LNCAP (cell line): ENCODE measurements at regions not wholly inside any gene's neighbourhood (a gene's known extent, or its start where the extent isn't known, plus 50 kb on each side); places are given as distances from the start of the nearest gene placed in this dataset.

Experiments used
- TF ChIP-seq, protein P1 (sequence below): fragments of 450-650 bp; IDR thresholded peaks from 2 replicates; pipeline ENCODE4 v1.5.1; 2017; ENCODE audit warnings: mild to moderate bottlenecking

DNA sequence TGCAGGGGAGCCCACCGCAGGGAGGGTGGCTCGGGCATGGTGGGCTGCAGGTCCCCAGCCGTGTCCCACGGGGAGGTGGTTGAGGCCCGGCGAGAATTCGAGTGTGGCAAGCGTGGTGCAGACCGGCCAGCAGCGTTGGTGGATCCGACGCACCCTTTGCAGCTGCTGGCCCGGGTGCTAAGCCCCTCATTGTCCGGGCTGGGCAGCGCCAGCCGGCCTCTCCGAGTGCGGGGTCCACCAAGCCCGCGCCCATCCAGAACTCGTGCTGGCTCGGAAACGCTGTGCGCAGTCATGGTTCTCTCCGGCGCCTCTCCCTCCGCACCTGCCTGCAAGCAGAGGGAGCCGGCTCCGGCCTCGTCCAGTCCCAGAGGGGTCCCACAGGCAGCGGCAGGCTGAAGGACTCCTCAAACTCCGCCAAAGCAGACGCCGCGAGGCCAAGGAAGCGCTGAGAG, 177.0 kb upstream of the SLC35G4 start:
- TF ChIP-seq, protein P1, sequence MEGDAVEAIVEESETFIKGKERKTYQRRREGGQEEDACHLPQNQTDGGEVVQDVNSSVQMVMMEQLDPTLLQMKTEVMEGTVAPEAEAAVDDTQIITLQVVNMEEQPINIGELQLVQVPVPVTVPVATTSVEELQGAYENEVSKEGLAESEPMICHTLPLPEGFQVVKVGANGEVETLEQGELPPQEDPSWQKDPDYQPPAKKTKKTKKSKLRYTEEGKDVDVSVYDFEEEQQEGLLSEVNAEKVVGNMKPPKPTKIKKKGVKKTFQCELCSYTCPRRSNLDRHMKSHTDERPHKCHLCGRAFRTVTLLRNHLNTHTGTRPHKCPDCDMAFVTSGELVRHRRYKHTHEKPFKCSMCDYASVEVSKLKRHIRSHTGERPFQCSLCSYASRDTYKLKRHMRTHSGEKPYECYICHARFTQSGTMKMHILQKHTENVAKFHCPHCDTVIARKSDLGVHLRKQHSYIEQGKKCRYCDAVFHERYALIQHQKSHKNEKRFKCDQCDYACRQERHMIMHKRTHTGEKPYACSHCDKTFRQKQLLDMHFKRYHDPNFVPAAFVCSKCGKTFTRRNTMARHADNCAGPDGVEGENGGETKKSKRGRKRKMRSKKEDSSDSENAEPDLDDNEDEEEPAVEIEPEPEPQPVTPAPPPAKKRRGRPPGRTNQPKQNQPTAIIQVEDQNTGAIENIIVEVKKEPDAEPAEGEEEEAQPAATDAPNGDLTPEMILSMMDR: no peak

- TF ChIP-seq, protein P1: no peak
Measured at GRCh38 chr18:11429876-11430275, 179.5 kb upstream of the SLC35G4 start.

- TF ChIP-seq, protein P1: no peak
Measured at GRCh38 chr18:11425211-11425610, 184.2 kb upstream of the SLC35G4 start.

DNA sequence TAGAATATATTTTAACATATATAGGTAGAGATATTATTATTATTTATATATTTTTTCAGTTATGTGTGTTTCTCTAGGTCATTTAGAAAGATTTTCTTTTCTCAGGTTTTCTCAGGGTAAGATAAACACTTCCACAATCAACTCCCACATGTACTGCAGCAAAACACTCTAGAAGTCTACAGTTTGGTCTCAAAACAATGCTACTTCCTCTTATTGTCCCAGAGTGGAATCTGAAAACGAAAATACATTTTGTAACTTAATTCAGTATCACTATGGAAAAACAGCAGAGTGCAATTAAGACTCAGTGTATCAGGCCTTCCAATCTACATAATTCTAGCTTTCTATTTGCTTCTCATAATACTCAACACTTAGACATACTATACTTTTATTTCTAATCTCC, 190.1 kb upstream of the SLC35G4 start:
- TF ChIP-seq, protein P1: no peak

- TF ChIP-seq, protein P1: no peak
Measured at GRCh38 chr18:11412811-11413210, 196.6 kb upstream of the SLC35G4 start.

DNA sequence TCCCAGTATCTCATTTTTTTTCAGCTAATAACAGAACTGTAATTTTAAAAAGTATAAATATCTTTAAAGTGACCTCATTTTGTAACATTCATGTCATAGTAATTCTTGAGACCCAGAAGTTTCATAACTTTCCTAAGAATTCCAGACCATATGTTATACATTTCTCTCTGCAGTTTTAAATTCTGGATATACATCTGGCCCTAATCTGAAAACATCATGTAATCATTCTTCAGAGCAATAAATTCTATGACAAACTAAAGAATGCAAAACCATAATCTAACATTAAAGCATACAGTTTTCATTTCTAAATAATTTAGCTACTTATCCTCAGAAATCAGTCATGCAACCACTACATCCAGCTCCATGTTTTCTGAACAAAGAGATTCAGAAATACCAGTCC, 198.3 kb upstream of the SLC35G4 start:
- TF ChIP-seq, protein P1: no peak

GRCh38 chr18:11408555-11409065, 200.8 kb upstream of the SLC35G4 start:
- TF ChIP-seq, protein P1: no peak

DNA sequence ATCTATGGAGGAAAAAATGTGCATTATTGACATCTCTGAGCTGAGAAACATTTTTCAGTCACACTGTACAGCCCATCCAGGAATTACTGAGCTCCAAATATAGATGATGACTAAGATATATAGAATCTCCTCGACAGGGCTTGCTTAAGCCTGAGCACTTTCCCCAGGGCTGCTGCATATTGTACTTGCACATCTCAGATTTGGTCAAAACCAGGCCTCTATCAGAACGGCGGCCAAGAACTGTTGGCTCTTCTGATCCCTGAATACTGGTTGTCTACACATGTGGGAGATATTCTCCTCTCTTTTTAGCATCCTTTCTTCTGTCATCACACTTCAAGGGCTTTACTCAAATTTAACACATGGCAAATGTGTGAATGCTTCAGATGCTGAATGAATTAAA, 201.5 kb upstream of the SLC35G4 start:
- TF ChIP-seq, protein P1: no peak
